ENCODE measurements at regions not wholly inside any gene's neighbourhood (a gene's known extent, or its start where the extent isn't known, plus 50 kb on each side); places are given as distances from the start of the nearest gene placed in this dataset.
"Not testable (repeated sequence)": the region's sequence is repeated elsewhere in the genome, so short reads cannot be mapped to it uniquely, and the experiment has no call there.

- DNase-seq (ENCODE audit: insufficient read length, low spot score), result no peak
- TF ChIP-seq TAF1 (IDR thresholded peaks at IDR 0.05; ENCODE audit: low read depth, low read length), result no peak
- no peak for TF ChIP-seq SPI1 (IDR thresholded peaks at IDR 0.05; ENCODE audit: low read depth, low read length)
- no peak for TF ChIP-seq POU2F2 (IDR thresholded peaks at IDR 0.05; ENCODE audit: low read depth, low read length)
- no peak for TF ChIP-seq POLR2A (IDR thresholded peaks at IDR 0.05; ENCODE audit: low read depth, low read length)
- no peak for TF ChIP-seq PAX5 (IDR thresholded peaks at IDR 0.05; ENCODE audit: insufficient read depth, low read length, severe bottlenecking)
- no peak for TF ChIP-seq POLR2AphosphoS5 (IDR thresholded peaks at IDR 0.05; ENCODE audit: low read depth, low read length)
- FAIRE-seq, result peak; percentile 47
Observed at GRCh38 chr1:245070836-245071615, 83.8 kb upstream of the KIF26B start.

- no peak for DNase-seq (ENCODE audit: insufficient read length, low spot score)
- TF ChIP-seq POU2F2 (IDR thresholded peaks at IDR 0.05; ENCODE audit: low read depth, low read length) (no peak), POLR2A (IDR thresholded peaks at IDR 0.05; ENCODE audit: low read depth, low read length) (no peak), PAX5 (IDR thresholded peaks at IDR 0.05; ENCODE audit: insufficient read depth, low read length, severe bottlenecking) (no peak), TAF1 (IDR thresholded peaks at IDR 0.05; ENCODE audit: low read depth, low read length) (no peak), POLR2AphosphoS5 (IDR thresholded peaks at IDR 0.05; ENCODE audit: low read depth, low read length) (no peak), SPI1 (IDR thresholded peaks at IDR 0.05; ENCODE audit: low read depth, low read length) (no peak)
Observed at GRCh38 chr1:245067257-245067656, 87.5 kb upstream of the KIF26B start.

GRCh38 chr1:245062741-245063305, 92.0 kb upstream of the KIF26B start:
- DNase-seq (ENCODE audit: insufficient read length, low spot score), result no peak
- no peak for TF ChIP-seq TAF1 (IDR thresholded peaks at IDR 0.05; ENCODE audit: low read depth, low read length)
- TF ChIP-seq POLR2AphosphoS5 (IDR thresholded peaks at IDR 0.05; ENCODE audit: low read depth, low read length), result no peak
- no peak for TF ChIP-seq PAX5 (IDR thresholded peaks at IDR 0.05; ENCODE audit: insufficient read depth, low read length, severe bottlenecking)
- no peak for TF ChIP-seq SPI1 (IDR thresholded peaks at IDR 0.05; ENCODE audit: low read depth, low read length)
- no peak for TF ChIP-seq POU2F2 (IDR thresholded peaks at IDR 0.05; ENCODE audit: low read depth, low read length)
- TF ChIP-seq POLR2A (IDR thresholded peaks at IDR 0.05; ENCODE audit: low read depth, low read length), result no peak
- FAIRE-seq, result no peak

More at GRCh38 chr1:245067257-245067656, 87.5 kb upstream of the KIF26B start:
- FAIRE-seq, result no peak

GRCh38 chr1:245061808-245062207, 93.0 kb upstream of the KIF26B start:
- FAIRE-seq; DNase-seq (ENCODE audit: insufficient read length, low spot score): not testable (repeated sequence)

- DNase-seq (ENCODE audit: insufficient read length, low spot score) (no peak), FAIRE-seq (no peak)
- no peak for TF ChIP-seq POLR2A (IDR thresholded peaks at IDR 0.05; ENCODE audit: low read depth, low read length)
- no peak for TF ChIP-seq POLR2AphosphoS5 (IDR thresholded peaks at IDR 0.05; ENCODE audit: low read depth, low read length)
- no peak for TF ChIP-seq POU2F2 (IDR thresholded peaks at IDR 0.05; ENCODE audit: low read depth, low read length)
- TF ChIP-seq PAX5 (IDR thresholded peaks at IDR 0.05; ENCODE audit: insufficient read depth, low read length, severe bottlenecking), result no peak
- TF ChIP-seq SPI1 (IDR thresholded peaks at IDR 0.05; ENCODE audit: low read depth, low read length), result no peak
- TF ChIP-seq TAF1 (IDR thresholded peaks at IDR 0.05; ENCODE audit: low read depth, low read length), result no peak
Observed at GRCh38 chr1:245060684-245061374, 94.0 kb upstream of the KIF26B start.

- DNase-seq (ENCODE audit: insufficient read length, low spot score) (no peak), FAIRE-seq (no peak)
- no peak for TF ChIP-seq POU2F2 (IDR thresholded peaks at IDR 0.05; ENCODE audit: low read depth, low read length)
- no peak for TF ChIP-seq POLR2A (IDR thresholded peaks at IDR 0.05; ENCODE audit: low read depth, low read length)
- TF ChIP-seq SPI1 (IDR thresholded peaks at IDR 0.05; ENCODE audit: low read depth, low read length), result no peak
- TF ChIP-seq PAX5 (IDR thresholded peaks at IDR 0.05; ENCODE audit: insufficient read depth, low read length, severe bottlenecking), result no peak
- no peak for TF ChIP-seq POLR2AphosphoS5 (IDR thresholded peaks at IDR 0.05; ENCODE audit: low read depth, low read length)
- no peak for TF ChIP-seq TAF1 (IDR thresholded peaks at IDR 0.05; ENCODE audit: low read depth, low read length)
Observed at GRCh38 chr1:245059806-245060424, 94.9 kb upstream of the KIF26B start.

- TF ChIP-seq PAX5 (IDR thresholded peaks at IDR 0.05; ENCODE audit: insufficient read depth, low read length, severe bottlenecking), result no peak
- no peak for TF ChIP-seq POU2F2 (IDR thresholded peaks at IDR 0.05; ENCODE audit: low read depth, low read length)
- TF ChIP-seq POLR2AphosphoS5 (IDR thresholded peaks at IDR 0.05; ENCODE audit: low read depth, low read length), result no peak
- no peak for TF ChIP-seq POLR2A (IDR thresholded peaks at IDR 0.05; ENCODE audit: low read depth, low read length)
- TF ChIP-seq TAF1 (IDR thresholded peaks at IDR 0.05; ENCODE audit: low read depth, low read length), result no peak
- no peak for TF ChIP-seq SPI1 (IDR thresholded peaks at IDR 0.05; ENCODE audit: low read depth, low read length)
- DNase-seq (ENCODE audit: insufficient read length, low spot score) (no peak), FAIRE-seq (no peak)
Observed at GRCh38 chr1:245058882-245059281, 95.9 kb upstream of the KIF26B start.

- DNase-seq (ENCODE audit: insufficient read length, low spot score) (no peak), FAIRE-seq (no peak)
- no peak for TF ChIP-seq POU2F2 (IDR thresholded peaks at IDR 0.05; ENCODE audit: low read depth, low read length)
- no peak for TF ChIP-seq POLR2A (IDR thresholded peaks at IDR 0.05; ENCODE audit: low read depth, low read length)
- TF ChIP-seq SPI1 (IDR thresholded peaks at IDR 0.05; ENCODE audit: low read depth, low read length), result no peak
- TF ChIP-seq PAX5 (IDR thresholded peaks at IDR 0.05; ENCODE audit: insufficient read depth, low read length, severe bottlenecking), result no peak
- TF ChIP-seq TAF1 (IDR thresholded peaks at IDR 0.05; ENCODE audit: low read depth, low read length), result no peak
- TF ChIP-seq POLR2AphosphoS5 (IDR thresholded peaks at IDR 0.05; ENCODE audit: low read depth, low read length), result no peak
Observed at GRCh38 chr1:245058436-245058835, 96.3 kb upstream of the KIF26B start.

- TF ChIP-seq TAF1 (IDR thresholded peaks at IDR 0.05; ENCODE audit: low read depth, low read length) (no peak), POLR2A (IDR thresholded peaks at IDR 0.05; ENCODE audit: low read depth, low read length) (no peak), SPI1 (IDR thresholded peaks at IDR 0.05; ENCODE audit: low read depth, low read length) (peak; percentile 65), PAX5 (IDR thresholded peaks at IDR 0.05; ENCODE audit: insufficient read depth, low read length, severe bottlenecking) (no peak)
- FAIRE-seq (no peak), DNase-seq (ENCODE audit: insufficient read length, low spot score) (no peak)
Observed at GRCh38 chr1:245056913-245057312, 97.9 kb upstream of the KIF26B start.

- DNase-seq (ENCODE audit: insufficient read length, low spot score); FAIRE-seq: not testable (repeated sequence)
Observed at GRCh38 chr1:245056296-245056695, 98.5 kb upstream of the KIF26B start.
